ENCODE measurements at regions not wholly inside any gene's neighbourhood (a gene's known extent, or its start where the extent isn't known, plus 50 kb on each side); places are given as distances from the start of the nearest gene placed in this dataset.

DNA sequence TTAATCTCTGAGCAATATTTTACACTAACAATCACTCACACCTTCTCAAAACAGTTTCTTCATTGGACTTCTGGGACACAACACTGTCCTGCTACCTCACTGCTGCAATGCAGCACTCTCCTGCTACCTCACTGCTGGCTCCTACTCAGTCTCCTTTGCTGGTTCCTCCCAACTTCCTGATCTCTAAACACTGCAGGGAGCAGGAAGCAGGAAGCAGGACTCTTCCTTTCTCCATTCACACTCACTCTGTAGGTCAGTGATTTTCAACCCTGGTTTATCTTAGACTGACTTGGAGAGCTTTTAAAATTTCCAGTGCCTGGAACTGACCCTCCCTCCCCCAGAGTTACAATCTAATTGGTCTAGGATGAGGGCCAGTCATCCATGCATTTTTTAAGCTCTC is 243.4 kb upstream of the RBBP8 start:
- no peak for TF ChIP-seq CTCF (IDR thresholded peaks at IDR 0.05; ENCODE audit: low read length)
- no peak for TF ChIP-seq EZH2 (optimal IDR thresholded peaks at IDR 0.05; ENCODE audit: low read depth, low read length)

All from MM.1S (cell line).